CD4-positive, alpha-beta T cell (primary cell): ENCODE measurements at regions not wholly inside any gene's neighbourhood (a gene's known extent, or its start where the extent isn't known, plus 50 kb on each side); places are given as distances from the start of the nearest gene placed in this dataset.

Source experiments
- ATAC-seq: fragments of 200-7000 bp; cut with Tn5 transposase; one replicate; pipeline ENCODE4 v1.10.0; 2022; ENCODE audit warnings: mild to moderate bottlenecking; ENCODE audit not compliant: poor library complexity
- CTCF ChIA-PET: fragments of 350-600 bp; sonication (Branson Sonifier 250); formaldehyde crosslinking; loops from one replicate; lab custom pipeline; 2021; ENCODE audit warnings: antibody characterized with exemption, inconsistent platforms; lab: Charles Lee
- POLR2A ChIA-PET: fragments of 350-600 bp; sonication (Branson Sonifier 250); formaldehyde crosslinking; loops from one replicate; lab custom pipeline; 2021; ENCODE audit warnings: antibody characterized with exemption, inconsistent platforms; lab: Charles Lee
- DNase-seq, 14 experiments: peaks; one replicate each; pipeline ENCODE4 v3.0.0-alpha.2; 2013 to 2020; ENCODE audit warnings: mixed read lengths in 2 of 14
- H3K27ac ChIP-seq, 2 donors: one replicate each; pipeline versions ENCODE4 v1.5.1 to v1.7.0; 2013; ENCODE audit warnings: low read length in 2 of 2, low read depth in 1 of 2, mild to moderate bottlenecking in 1 of 2
- H3K27me3 ChIP-seq, 2 experiments: 1 replicate in 1 of 2; 2 replicates in 1 of 2; pipeline versions ENCODE4 v1.6.1 to v1.7.0; 2013; ENCODE audit warnings: low read length in 2 of 2, control low read depth in 1 of 2, mild to moderate bottlenecking in 1 of 2, moderate library complexity in 1 of 2; ENCODE audit not compliant: insufficient read depth in 2 of 2, control insufficient read depth in 1 of 2
- H3K36me3 ChIP-seq: one replicate; pipeline ENCODE4 v1.6.1; 2013; ENCODE audit warnings: low read length, control low read depth; ENCODE audit not compliant: insufficient read depth
- H3K4me1 ChIP-seq: one replicate; pipeline ENCODE4 v1.6.1; 2013; ENCODE audit warnings: low read length, control low read depth; ENCODE audit not compliant: insufficient read depth
- H3K4me3 ChIP-seq: one replicate; pipeline ENCODE4 v1.5.1; 2013; ENCODE audit warnings: mild to moderate bottlenecking, low read length, moderate library complexity
- H3K9me3 ChIP-seq, 2 experiments: 1 replicate in 1 of 2; 2 replicates in 1 of 2; pipeline versions ENCODE4 v1.6.1 to v1.7.0; 2013; ENCODE audit warnings: low read length in 2 of 2, mild to moderate bottlenecking in 2 of 2, control low read depth in 1 of 2, moderate library complexity in 1 of 2; ENCODE audit not compliant: control insufficient read depth in 1 of 2, insufficient read depth in 1 of 2
- H3K27ac Mint-ChIP-seq: one replicate; pipeline ENCODE4 v1.8.0; 2020; ENCODE audit warnings: mixed read lengths
- H3K27me3 Mint-ChIP-seq: one replicate; pipeline ENCODE4 v1.8.0; 2021; ENCODE audit warnings: mixed read lengths
- H3K36me3 Mint-ChIP-seq: one replicate; pipeline ENCODE4 v1.8.0; 2021; ENCODE audit warnings: low read depth, mixed read lengths
- H3K4me1 Mint-ChIP-seq: one replicate; pipeline ENCODE4 v1.8.0; 2021; ENCODE audit warnings: low read depth, mixed read lengths
- H3K4me3 Mint-ChIP-seq: one replicate; pipeline ENCODE4 v1.8.0; 2020; ENCODE audit warnings: mild to moderate bottlenecking, mixed read lengths
- H3K9me3 Mint-ChIP-seq: one replicate; pipeline ENCODE4 v1.8.0; 2020; ENCODE audit warnings: mixed read lengths
- intact Hi-C, 2 experiments: fragments of 100-400 bp; cut with DNase I in 1 of 2; cut with micrococcal nuclease in 1 of 2; formaldehyde crosslinking; loops; one replicate each; pipeline versions ENCODE4 v1.15.1 to v1.9.0; 2023 to 2025; cut with DNase I, micrococcal nuclease
- TF ChIP-seq, protein P1 (sequence below): fragments of 200-600 bp; IDR thresholded peaks from one replicate; pipeline ENCODE4 v1.8.0; 2022; ENCODE audit warnings: antibody characterized with exemption, mild to moderate bottlenecking

DNA sequence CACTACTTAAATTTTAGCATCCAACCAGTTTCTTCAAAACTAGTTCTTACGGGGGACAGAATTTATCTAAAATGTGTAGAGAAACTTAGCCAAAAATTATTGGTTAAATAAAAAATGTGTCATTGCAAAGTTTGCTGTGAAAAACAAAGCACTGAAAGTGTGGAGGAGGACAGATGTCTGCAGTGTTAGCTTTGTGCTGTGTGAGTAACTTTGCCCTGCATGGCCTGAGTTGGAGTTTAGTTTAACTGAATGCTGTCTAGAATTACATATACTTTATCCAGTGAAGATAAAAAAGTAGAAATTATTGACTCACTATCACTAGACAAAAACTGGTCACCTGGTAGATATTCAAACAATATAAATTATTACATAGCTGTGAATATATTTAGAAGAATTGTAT, 1225.2 kb upstream of the CELF4 start:
- Histone ChIP-seq H3K27me3 (no peaks in the 10 kb centered on the region), H3K36me3 (no peaks in the 10 kb centered on the region), H3K4me3 (no peak overlapping the region), H3K27ac (no peak overlapping the region), H3K9me3 (no peaks in the 10 kb centered on the region), H3K4me1 (no peaks in the 10 kb centered on the region)
- ChIA-PET POLR2A (no interaction called here), CTCF (no interaction called here)
- Mint-ChIP-seq H3K27me3 (no peaks in the 10 kb centered on the region), H3K4me1 (no peaks in the 10 kb centered on the region), H3K27ac (no peak overlapping the region), H3K9me3 (no peaks in the 10 kb centered on the region), H3K4me3 (no peak overlapping the region), H3K36me3 (no peaks in the 10 kb centered on the region)
- DNase-seq (no peak), ATAC-seq (no peak)
- TF ChIP-seq, protein P1, sequence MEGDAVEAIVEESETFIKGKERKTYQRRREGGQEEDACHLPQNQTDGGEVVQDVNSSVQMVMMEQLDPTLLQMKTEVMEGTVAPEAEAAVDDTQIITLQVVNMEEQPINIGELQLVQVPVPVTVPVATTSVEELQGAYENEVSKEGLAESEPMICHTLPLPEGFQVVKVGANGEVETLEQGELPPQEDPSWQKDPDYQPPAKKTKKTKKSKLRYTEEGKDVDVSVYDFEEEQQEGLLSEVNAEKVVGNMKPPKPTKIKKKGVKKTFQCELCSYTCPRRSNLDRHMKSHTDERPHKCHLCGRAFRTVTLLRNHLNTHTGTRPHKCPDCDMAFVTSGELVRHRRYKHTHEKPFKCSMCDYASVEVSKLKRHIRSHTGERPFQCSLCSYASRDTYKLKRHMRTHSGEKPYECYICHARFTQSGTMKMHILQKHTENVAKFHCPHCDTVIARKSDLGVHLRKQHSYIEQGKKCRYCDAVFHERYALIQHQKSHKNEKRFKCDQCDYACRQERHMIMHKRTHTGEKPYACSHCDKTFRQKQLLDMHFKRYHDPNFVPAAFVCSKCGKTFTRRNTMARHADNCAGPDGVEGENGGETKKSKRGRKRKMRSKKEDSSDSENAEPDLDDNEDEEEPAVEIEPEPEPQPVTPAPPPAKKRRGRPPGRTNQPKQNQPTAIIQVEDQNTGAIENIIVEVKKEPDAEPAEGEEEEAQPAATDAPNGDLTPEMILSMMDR: no peak
- intact Hi-C loops: no loop called here

DNA sequence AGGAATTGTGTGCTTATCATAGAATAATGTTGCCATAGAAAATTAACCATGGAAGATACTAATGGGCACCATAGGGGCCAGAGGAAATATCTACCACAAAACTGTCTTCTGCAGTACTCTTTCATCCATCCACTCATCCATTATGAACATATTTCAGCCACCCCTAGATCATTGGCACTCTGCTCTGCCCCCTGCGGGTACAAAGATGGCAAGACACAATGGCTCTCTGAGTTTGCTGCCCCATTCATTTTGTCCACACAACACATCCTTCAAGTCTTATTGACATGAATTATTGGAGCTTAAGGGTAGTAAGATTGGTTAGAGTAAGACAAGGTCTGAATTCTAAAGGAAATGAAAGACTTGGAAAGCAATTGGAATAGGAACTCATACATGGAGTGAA, 1224.7 kb upstream of the CELF4 start:
- ATAC-seq (no peak), DNase-seq (no peak)
- Histone ChIP-seq H3K27me3 (no peaks in the 10 kb centered on the region), H3K4me1 (no peaks in the 10 kb centered on the region), H3K9me3 (no peaks in the 10 kb centered on the region), H3K36me3 (no peaks in the 10 kb centered on the region), H3K4me3 (no peak overlapping the region), H3K27ac (no peak overlapping the region)
- no peak overlapping the region for H3K27ac Mint-ChIP-seq
- ChIA-PET POLR2A (no interaction called here), CTCF (no interaction called here)
- no peaks in the 10 kb centered on the region for H3K27me3 Mint-ChIP-seq
- no peaks in the 10 kb centered on the region for H3K36me3 Mint-ChIP-seq
- intact Hi-C loops: no loop called here
- no peak overlapping the region for H3K4me3 Mint-ChIP-seq
- no peaks in the 10 kb centered on the region for H3K4me1 Mint-ChIP-seq
- TF ChIP-seq, protein P1: no peak
- no peaks in the 10 kb centered on the region for H3K9me3 Mint-ChIP-seq

DNA sequence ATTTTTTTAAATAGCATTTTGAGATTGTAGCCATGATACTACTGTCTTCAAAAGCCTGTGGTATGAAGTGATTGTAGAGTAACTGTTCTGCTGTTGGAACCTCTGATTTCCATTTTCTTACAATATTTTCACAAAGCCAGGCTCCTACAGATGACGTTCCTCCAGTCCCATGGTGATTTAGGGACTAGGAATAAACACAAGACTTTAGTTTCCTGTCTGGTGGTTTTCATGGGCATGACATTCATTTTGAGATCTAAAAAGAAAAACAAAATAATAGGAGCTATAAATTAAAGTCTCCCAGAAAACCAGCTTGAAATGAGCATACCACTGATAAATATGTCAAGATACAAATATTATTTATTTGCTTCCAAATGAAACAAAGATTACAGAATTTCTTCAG, 1223.5 kb upstream of the CELF4 start:
- CTCF ChIA-PET: no interaction called here
- ATAC-seq (no peak), DNase-seq (no peak)
- intact Hi-C loops: no loop called here
- Mint-ChIP-seq H3K4me1 (no peaks in the 10 kb centered on the region), H3K9me3 (peaks cover 1% of the 10 kb centered on the region), H3K27ac (no peak overlapping the region), H3K27me3 (no peaks in the 10 kb centered on the region), H3K36me3 (no peaks in the 10 kb centered on the region), H3K4me3 (no peak overlapping the region)
- no peaks in the 10 kb centered on the region for H3K27me3 ChIP-seq
- H3K27ac ChIP-seq: no peak overlapping the region
- no peaks in the 10 kb centered on the region for H3K4me1 ChIP-seq
- H3K36me3 ChIP-seq: no peaks in the 10 kb centered on the region
- POLR2A ChIA-PET: no interaction called here
- TF ChIP-seq, protein P1: no peak
- no peaks in the 10 kb centered on the region for H3K9me3 ChIP-seq
- no peak overlapping the region for H3K4me3 ChIP-seq
